GM21526 (cell line): ENCODE measurements at regions not wholly inside any gene's neighbourhood (a gene's known extent, or its start where the extent isn't known, plus 50 kb on each side); places are given as distances from the start of the nearest gene placed in this dataset.

Source experiments
- ATAC-seq: cut with Tn5 transposase; IDR thresholded peaks from one replicate; pipeline ENCODE4 v1.9.1; 2021; ENCODE audit warnings: moderate library complexity; ENCODE audit not compliant: unreplicated experiment, low FRiP score

DNA sequence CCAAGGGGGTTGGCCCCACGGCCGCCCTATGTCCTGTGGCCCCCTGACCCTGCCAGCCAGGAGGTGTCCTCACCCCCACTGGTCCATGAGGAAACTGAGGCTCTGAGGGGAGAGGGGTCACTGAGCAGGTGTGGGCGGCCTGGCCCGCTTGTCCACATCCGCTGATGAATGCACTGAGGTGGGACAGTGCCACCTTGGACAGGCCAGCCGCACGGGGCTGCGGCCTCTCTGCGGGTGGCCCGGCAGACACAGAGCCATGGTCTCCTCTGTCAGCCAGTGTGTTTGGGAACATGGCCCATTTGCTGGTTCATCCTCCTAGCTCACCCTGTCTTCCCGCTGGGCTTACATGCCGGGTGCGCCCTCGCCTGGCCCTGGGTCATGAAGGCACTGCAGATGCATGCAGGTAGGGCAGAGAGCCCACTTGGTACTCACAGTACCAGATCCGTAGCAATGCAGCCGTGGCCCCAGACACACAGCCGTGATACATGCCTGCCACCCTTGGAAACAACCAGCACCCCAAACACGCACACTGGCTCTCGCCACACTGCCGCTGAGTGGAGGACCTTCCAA, 93.9 kb downstream of the ENGASE start:
- ATAC-seq = no peak

DNA sequence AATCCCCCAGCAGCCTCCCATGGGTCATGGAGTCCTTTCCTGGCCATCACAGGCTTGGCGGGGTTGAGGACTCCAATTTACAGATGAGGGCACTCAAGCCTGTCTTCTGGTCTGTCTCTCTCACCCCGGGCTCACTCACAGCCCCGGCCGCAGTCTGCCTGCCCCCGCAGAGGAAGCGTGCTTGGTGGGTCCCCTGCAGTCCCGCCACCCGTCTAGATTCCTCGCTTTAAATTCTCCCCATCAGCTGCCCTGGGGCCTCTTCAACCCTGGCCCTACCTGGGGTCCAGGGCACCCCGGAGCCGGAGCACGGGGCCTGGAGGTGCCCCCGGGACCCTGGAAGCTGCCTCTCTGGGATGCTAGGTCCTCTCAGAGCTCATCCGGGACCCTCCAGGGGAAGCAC, 92.9 kb downstream of the ENGASE start:
- ATAC-seq = no peak

DNA sequence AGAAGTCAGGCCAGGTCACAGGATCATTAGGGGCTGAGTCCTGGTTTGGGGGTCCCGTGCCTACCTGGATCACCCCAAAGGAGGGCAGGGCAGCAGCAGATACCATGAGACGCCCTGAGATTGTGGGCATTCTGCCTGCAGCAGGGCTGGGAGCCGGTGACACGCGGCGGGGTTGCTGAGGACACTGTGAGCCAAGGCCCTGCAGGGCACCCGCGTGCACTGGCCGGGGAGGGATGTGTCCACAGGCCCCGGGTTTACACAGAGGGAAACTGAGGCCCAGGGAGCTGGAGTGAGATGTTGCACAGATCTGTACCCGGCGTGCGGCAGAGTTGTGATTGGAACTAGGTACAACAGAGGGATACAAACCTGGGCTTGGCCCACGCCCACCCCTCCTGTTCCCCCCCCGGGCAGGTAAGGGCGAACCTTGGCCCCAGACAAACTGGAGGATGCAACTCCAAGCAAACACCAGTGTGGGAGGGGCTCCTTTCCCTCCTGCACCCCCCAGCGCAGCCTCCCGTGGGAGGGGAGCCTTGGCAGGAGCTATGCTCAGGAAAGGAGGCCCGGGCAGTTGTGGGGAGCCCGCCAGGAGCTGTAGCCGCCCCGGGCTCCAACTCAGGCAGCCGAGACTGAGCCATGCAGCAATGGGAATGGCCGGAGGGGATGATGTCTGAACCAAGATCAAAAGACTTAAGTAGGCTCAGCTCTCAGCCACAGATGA, 91.3 kb downstream of the ENGASE start:
- ATAC-seq = no peak

DNA sequence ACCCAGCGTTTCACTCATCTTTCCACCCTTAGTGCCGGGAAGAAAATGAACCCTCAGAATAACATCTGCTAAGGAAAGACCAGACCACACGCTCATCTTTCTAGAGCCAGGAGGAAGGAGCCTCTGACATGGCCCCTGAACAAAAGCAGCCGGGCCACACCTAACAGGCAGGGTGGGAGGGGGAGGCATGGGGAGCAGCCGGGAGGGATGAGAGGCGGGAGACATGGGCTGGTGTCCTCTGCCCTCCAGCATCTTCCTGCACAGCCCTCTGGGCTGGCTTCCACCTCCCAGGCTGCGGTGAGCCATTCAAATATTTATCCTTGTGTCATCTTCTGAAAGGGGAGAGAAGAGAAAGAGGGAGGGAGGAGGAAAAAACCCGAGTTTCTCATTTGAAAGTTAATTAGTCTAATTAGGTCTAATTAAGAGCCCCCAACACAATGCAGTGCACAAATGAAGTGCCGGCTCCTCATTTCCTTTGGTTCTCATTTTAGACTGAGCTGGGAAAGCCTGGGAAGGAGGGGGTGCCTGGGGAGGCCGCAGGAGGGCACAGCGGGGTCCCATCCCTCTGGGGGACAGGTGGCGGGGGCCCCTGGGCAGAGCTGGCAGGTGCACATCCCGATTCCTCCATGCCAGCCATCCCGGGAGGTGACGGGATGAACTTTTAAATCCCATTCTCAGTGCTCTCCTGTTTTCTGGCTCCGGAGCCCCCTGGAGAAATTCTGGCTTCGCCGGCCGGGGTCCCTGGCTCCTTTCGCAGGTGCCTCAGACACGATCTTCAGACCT, 90.5 kb downstream of the ENGASE start:
- ATAC-seq = no peak

DNA sequence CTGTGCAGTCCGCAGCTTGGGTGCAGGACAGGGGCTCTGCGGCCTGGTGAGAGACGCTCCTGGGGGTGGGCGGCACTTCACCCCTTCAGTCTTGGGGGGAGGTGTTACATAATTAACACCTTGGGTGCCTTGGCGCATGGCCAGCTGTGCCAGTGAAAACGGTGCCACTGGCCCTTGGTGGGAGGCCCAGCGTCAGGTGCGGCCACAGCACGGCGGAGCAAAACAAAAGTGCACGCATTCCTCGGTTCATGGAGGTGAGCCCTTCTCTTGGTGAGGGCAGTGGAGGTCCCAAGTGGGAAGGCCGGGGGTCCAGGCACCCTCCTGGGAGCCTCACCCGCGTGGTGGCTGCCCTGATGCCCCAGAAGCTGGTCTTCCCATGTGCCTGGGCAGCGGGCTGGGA, 89.8 kb downstream of the ENGASE start:
- ATAC-seq = no peak

DNA sequence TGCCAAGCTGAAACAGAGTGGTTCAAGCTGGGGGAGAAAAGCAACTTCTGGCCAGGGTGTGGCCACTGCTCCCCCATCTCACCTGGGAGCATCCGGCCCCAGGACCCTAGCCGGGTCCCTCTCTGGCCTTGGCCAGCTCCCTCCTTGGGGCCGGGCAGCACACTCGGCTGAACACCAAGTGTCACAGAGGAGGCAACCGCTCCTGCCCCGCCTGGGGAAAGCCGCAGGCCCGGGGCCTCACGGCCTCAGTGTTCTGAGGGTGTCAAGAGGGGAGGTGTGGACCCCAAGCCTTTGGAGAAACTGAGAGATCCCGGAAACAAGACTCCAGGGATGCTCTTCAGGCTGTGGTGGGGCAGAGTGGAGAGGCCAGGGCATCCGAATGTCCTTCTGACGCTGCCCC, 88.4 kb downstream of the ENGASE start:
- no peak for ATAC-seq

DNA sequence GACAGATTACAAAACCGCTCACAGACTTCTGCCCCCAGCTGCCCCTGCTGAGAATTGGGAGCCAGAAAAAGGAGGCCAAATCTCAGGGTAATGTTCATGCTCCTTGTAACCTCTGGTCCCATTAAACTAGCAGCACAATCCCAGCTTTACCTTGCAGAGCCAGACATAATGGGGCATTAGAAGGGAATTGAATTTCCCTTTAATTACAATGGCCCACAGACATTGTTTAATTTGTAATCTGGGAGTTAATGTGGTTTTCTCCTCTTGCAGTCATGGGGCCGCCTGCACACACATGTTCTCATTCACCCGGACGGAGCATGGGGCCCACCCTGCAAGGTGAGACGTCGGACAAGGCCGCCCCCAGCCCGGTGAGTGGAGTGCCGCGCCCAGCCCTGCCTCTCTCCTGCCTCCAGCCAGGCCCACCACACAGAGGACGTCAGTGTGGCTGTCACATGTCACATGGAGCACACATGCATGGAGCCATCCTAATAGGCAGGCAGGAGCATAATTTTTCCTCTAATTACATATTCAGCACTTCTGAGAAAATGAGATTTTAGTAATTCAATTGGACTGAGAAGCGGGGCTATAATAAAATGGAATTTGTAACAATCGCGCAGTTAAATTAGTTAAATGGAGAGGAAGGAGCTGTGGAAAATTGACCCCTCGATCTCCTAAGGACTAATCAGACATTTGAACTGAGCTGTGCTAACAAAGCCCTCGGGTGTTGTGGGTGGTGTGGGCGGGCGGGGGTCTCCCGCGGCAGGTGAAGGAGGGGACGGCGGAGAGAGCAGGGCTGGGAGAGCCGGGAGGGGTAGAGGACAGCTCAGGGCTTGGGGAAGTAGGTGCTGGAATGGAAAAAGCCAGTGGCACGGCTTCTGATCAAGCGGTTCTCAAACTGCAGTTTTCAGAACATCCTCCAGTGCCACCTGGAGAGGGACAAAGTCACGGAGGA, 87.7 kb downstream of the ENGASE start:
- no peak for ATAC-seq

DNA sequence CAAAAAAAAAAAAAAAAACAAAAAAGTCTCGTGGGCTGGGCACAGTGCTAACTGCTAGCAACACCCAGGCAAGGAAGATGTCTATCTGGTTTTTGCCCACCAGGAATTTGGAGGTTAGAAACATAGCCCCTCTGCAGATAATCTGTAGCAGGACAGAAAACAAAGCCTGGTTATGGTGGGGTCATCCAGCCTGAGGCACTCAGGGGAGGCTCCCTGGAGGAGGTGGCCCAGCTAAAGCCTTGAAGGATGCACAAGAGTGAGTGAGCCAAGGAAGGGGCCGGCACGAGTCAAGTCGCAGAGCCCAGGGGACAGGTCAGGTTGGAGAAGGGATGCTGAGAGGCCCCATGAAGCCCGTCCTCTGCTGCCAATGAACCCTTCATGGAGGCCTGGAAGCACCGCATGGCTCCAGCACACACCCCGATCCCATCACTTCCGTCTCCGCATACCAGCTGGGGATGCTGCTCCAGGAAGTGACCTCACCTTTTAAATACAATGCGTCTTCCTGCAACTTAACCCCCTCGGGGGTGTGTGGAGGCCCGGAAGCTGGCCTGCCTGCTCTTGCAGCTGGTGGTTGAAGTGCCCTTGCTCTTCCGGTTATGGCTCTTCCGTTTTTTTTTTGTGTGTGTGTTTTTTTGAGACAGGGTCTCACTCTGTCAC, 86.5 kb downstream of the ENGASE start:
- ATAC-seq = no peak

DNA sequence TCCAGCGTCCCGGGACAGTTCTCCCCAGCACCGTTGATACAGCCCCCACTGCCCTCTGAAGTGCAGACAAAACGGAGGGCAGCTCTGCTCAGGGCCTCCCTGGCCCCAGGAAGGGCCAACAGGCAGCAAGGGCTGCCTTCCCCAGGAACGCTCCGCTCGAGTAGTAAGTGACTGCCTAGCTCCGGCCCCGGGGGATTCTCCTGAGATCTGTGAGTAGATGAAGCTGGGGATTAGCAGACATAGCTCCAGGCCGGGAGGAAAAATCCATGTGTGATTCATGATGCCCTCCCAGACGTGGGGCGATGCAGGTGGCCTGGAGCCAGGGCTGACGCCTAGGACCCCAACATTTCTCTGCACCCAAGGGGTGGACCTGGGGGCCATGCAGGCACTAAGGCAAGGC, 85.3 kb downstream of the ENGASE start:
- no peak for ATAC-seq

DNA sequence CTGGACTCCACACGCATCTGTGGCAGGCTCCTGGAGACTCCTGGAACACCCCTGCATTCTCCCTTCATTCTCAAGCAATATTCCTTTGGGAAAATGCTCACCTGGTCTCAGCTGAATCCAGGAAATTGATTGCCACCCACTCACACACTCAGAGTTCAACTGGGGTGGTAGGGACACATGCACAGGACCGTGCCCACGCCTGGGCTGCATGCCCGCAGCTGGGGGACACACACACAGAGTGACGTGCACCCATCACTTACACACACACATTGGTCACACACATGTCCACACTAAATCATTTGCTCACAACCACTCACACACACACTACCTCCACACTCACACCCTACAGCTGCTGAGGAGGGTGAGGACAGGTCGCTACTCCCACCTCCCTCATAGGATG, 84.8 kb downstream of the ENGASE start:
- no peak for ATAC-seq

DNA sequence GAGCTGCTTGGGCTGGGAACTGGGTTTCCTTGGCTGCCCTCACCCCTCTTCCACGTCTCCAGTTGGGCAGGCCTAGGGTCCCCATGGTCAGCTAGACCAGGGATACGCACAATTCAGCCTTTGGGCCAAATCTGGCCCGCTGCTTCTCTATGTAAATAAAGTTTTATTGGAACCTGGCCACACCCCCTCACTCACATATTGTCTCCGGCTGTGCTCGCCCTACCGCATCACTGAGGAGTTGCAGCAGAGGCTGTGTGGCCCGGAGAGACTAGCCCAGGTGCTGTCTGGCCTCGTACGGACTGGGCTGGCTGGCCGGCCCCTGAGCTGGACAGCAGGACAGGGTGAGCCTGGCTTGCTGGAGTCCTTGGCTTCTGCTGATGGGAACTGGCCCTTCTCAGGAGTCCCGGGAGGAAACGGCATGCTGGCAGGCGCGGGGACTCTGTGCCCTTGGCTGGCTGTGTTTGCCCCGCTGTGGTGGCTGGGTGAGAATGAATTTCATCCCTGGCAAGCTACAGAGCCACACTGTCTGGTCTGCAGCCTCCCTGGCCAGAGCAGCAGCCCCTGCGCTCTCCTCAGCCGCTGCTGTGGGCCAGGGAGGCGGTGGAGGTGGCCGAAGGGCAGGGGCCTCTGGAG, 82.0 kb downstream of the ENGASE start:
- no peak for ATAC-seq

DNA sequence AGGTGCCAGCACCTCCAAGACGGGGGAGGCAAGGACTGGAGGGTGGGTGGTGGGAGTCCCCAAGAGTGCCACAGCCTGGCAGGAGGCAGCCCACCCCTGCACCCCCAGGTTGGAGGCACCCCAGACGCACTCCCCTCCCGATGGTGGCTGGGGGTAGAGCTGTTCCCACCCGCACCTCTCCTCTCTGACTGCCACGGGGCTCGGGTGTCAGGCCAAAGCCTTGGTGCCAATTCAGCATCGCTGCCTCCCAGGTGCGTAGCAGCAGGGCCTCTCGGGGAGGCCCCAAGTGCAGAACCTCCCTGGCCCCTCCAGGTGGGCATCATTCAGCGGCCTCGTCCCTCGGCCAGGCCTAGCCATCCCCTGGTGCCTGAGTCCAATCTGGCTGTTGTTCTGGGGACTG, 81.1 kb downstream of the ENGASE start:
- ATAC-seq = no peak

DNA sequence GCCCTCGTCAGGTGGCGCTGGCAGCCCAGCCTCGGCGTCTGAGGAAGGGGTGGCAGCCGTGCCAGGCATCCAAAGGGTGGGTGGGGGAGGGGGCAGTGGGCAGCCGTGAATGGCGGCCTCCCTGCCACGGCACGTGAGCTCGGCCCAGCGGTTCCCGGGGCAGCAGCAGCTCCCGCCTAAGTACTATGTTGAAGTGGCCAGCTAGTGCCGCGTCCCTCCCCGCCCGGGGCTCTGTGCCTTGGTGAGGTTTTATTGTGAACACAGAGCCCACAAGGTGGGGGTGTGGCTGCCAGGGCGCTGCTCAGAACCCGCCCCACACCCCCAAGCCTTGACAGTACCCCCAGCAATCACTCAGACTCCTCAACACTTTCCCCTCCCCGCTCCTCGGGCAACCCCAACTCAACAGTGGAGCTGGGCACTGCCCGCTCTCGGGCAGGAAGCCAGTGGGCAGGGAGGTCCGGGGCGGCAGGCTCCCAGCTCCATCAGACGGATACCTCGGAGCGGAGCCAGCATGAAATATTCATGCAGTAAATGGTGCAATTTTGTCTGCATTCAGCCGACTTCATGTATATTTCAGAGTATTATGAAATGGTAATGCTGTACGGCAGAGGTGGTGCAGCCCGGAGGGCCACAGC, 80.4 kb downstream of the ENGASE start:
- no peak for ATAC-seq

DNA sequence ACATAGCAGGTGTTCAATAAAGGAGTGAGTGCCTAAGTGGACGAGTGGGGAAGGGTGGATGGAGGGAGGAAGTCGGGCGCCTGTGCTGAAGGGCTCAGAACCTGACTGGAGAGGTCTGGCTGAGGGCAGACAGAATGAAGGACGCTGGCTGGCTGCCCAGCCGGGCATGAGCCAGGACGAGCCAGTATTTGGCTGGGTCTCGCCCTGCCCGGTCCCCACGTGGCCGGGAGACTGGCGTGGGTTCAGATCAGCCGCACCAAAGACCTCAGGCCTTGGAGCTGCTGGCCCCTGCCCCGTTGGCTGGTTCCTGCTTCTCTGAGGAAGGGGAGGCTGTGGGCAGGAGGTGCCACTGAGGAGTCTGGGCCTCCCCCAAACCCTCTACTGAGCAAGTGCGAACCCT, 79.8 kb downstream of the ENGASE start:
- ATAC-seq = no peak

DNA sequence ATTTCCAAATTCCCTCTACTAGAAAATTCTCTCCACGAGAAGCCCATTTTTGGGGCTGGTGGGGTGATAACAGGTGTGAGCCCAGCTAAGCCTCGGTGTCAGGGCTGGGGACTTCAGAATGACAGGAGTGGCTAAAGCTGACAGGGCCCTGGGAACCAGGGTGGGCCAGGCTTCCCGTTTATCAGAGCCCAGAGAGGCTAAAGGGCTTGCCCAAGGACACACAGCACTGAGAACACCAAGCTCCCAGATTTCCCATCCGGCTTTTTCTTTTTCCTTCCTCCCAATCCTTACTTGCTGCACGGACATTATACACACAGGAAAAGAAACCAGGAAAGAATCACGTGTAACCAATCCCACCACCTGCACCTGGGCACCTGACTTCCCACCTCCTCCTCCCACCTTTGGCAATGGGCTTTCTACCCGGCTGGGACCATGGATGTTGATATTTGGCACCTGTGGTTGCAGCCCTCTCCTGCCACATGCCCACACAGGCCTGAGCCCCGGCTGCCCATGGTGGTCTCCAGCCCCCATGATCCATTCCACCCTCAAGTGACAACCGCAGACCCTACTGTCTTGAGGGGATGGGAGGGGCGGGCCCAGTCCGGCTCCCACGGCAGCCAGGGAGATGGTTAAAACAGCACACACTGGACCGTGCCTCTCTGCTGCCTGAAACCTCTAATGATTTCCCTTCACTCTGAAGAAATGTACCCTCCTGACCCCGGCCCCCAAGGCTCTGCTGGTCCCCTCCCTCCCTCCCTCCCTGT, 78.9 kb downstream of the ENGASE start:
- ATAC-seq = no peak

DNA sequence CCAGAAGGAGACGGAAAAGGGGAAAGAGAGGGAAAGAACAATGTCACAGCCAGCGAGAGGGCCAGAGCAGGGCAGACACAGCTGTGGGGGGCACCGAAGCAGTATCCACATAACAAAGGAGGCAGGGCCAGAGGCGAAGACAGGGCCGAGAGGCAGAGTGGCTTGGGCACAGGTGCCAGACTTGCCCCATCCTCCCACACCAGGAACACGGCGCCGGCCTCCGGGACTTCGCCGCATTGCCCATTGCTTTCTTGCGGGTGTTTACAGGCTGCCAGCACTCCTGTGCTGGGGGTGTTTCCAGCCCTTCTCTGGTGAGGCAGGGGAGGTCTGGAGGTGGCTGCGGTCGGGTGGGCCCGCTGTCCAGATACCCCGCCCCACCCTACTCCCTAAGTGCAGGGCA, 78.0 kb downstream of the ENGASE start:
- ATAC-seq = no peak

DNA sequence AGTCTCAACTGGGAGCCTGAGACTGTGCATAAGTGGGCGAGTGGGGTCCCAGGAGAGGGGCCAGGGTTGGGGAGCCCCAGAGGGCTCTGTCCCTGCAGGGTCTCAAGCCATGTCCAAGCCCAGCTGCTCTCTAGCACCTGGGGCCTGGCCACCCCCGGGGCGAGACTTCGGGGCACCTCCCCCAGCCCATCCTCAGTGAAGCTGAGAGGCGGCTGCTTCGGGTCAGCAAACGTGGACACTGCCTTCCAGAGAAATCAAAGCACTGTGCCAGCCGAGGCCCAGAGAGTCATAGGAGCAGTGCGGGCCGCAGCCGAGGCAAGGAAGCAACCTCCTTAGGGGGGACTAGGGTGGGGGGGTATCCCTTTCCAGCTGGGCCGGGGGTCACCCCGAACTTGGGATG, 77.5 kb downstream of the ENGASE start:
- no peak for ATAC-seq

DNA sequence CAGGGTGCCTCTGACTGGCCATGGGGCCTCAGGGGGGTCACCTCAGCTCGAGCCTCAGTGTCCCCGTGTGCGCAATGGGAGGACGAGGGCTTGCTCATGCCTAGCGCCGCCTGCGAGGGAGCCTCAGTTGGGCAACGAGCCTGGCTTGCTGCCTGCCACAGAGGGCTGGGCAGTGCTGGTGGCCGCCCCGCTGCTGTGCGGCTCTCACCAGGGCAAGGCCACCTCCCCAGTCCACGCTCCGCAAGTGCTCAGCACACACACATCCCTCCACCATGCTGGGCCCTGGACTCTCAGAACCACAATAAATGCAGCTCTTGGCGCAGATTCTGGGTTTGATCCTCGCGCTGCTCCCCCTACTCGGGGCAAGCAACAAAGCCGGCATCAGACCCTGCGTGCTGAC, 76.2 kb downstream of the ENGASE start:
- ATAC-seq = no peak
